IMR-90 (cell line): ENCODE measurements at regions not wholly inside any gene's neighbourhood (a gene's known extent, or its start where the extent isn't known, plus 50 kb on each side); places are given as distances from the start of the nearest gene placed in this dataset. TPM values are rescaled to one million over a fixed set of nuclear protein-coding genes. Genes with fewer than 3 reads are reported as not detected.

Experiments
- ELK1 ChIP-seq: fragments of 150-350 bp; IDR thresholded peaks from 2 replicates; pipeline ENCODE4 v1.6.1; 2016; ENCODE audit warnings: low read depth, mild to moderate bottlenecking, low read length, moderate library complexity, borderline replicate concordance
- microRNA-seq, 2 experiments: library from miRNA; stranded (forward) in 1 of 2; unstranded in 1 of 2; fragments of 10-50 nt in 1 of 2; fragments of <30 nt in 1 of 2; gene quantifications in 1 of 2; microRNA quantifications in 1 of 2; one replicate each; pipeline versions ENCODE3 to v1.1.0; 2013 to 2020; ENCODE audit not compliant: insufficient read depth in 1 of 2, insufficient read length in 1 of 2, unreplicated experiment in 1 of 2
- small RNA-seq, 5 experiments: library from RNA; depleted of rRNA; stranded (forward); fragments of <200 nt; gene quantifications; one replicate each; pipeline ENCODE3, GENCODE V24; 2012

GRCh38 chr16:86459266-86459665 lies 51.1 kb upstream of the FOXF1 start (continued):
- no peak for TF ChIP-seq ELK1

Small RNAs in the stretch of these regions (microRNA-seq; reads per million reads assigned to microRNA genes)
- not detected for gene RF00019 (ENCODE audit: insufficient read depth, insufficient read length)

Small RNAs in the stretch of these regions (small RNA-seq; reads per million reads assigned to genes)
- 0 reads per million in 5 experiments for gene RF00019
